ENCODE measurements at regions not wholly inside any gene's neighbourhood (a gene's known extent, or its start where the extent isn't known, plus 50 kb on each side); places are given as distances from the start of the nearest gene placed in this dataset.

GRCh38 chr1:75067975-75068374 is 66.2 kb upstream of the LHX8 start:
- DNase-seq, result no peak
- intact Hi-C loops (cut with DNase I; ENCODE audit: low total_unique reads), result no loop called here
- H3K27me3 ChIP-seq (replicated peaks in 1 of 7), result no peaks in the 10 kb centered on the region
- H3K27ac ChIP-seq, result no peak overlapping the region
- H3K4me1 ChIP-seq, result no peaks in the 10 kb centered on the region
- TF ChIP-seq POLR2A (IDR thresholded peaks at IDR 0.05) (no peak), POLR2AphosphoS5 (IDR thresholded peaks at IDR 0.05) (no peak), CTCF (IDR thresholded peaks at IDR 0.05 in 8 of 11, conservative IDR thresholded peaks at IDR 0.05 in 3 of 11) (no peak)
- H3K36me3 ChIP-seq, result no peaks in the 10 kb centered on the region
- no peak overlapping the region for H3K4me3 ChIP-seq
- peaks cover 0 to 21% (median 3%) of the 10 kb centered on the region in 8 donors for H3K9me3 ChIP-seq
- 62 to 100% (median 74%) methylated on average over 1 of the region's 1 CpG for WGBS, 5 donors

- no peak overlapping the region for H3K4me3 ChIP-seq
- no peak overlapping the region for H3K27ac ChIP-seq
- no peaks in the 10 kb centered on the region for H3K36me3 ChIP-seq
- TF ChIP-seq POLR2A (IDR thresholded peaks at IDR 0.05) (no peak), POLR2AphosphoS5 (IDR thresholded peaks at IDR 0.05) (no peak), CTCF (IDR thresholded peaks at IDR 0.05 in 8 of 11, conservative IDR thresholded peaks at IDR 0.05 in 3 of 11) (no peak)
- no peaks in the 10 kb centered on the region for H3K27me3 ChIP-seq (replicated peaks in 1 of 7)
- no peaks in the 10 kb centered on the region for H3K4me1 ChIP-seq
- H3K9me3 ChIP-seq, result no peaks in the 10 kb centered on the region
- intact Hi-C loops (cut with DNase I; ENCODE audit: low total_unique reads), result no loop called here
- WGBS, 5 donors, result 9 to 16% (median 12%) methylated on average over 4 of the region's 4 CpGs
- no peak for DNase-seq
These were observed 59.3 kb upstream of the LHX8 start for GRCh38 chr1:75074831-75075395.

GRCh38 chr1:75079538-75080290 is 54.5 kb upstream of the LHX8 start:
- H3K27me3 ChIP-seq (replicated peaks in 1 of 7), result no peaks in the 10 kb centered on the region
- H3K36me3 ChIP-seq, result no peaks in the 10 kb centered on the region
- H3K4me3 ChIP-seq, result no peak overlapping the region
- H3K9me3 ChIP-seq, result no peaks in the 10 kb centered on the region
- intact Hi-C loops (cut with DNase I; ENCODE audit: low total_unique reads), result no loop called here
- 28 to 46% (median 40%) methylated on average over 4 of the region's 4 CpGs for WGBS, 5 donors
- no peaks in the 10 kb centered on the region for H3K4me1 ChIP-seq
- H3K27ac ChIP-seq, result no peak overlapping the region
- TF ChIP-seq CTCF (IDR thresholded peaks at IDR 0.05 in 8 of 11, conservative IDR thresholded peaks at IDR 0.05 in 3 of 11) (no peak), POLR2A (IDR thresholded peaks at IDR 0.05) (no peak), POLR2AphosphoS5 (IDR thresholded peaks at IDR 0.05) (no peak)
- DNase-seq, result no peak

- Histone ChIP-seq H3K4me1 (no peaks in the 10 kb centered on the region), H3K36me3 (no peaks in the 10 kb centered on the region), H3K27me3 (replicated peaks in 1 of 7) (no peaks in the 10 kb centered on the region), H3K4me3 (no peak overlapping the region), H3K9me3 (no peaks in the 10 kb centered on the region), H3K27ac (no peak overlapping the region)
- TF ChIP-seq POLR2AphosphoS5 (IDR thresholded peaks at IDR 0.05) (no peak), CTCF (IDR thresholded peaks at IDR 0.05 in 8 of 11, conservative IDR thresholded peaks at IDR 0.05 in 3 of 11) (no peak), POLR2A (IDR thresholded peaks at IDR 0.05) (no peak)
- WGBS, 5 donors, result 12 to 32% (median 16%) methylated on average over 1 of the region's 1 CpG
- no peak for DNase-seq
- intact Hi-C loops (cut with DNase I; ENCODE audit: low total_unique reads), result no loop called here
These were observed 51.0 kb upstream of the LHX8 start for GRCh38 chr1:75083223-75083622.

All from spleen (tissue), 11 donors.